DMS114 treated with DMSO at 0.1 percent for 48 hours (cell line): ENCODE measurements at regions not wholly inside any gene's neighbourhood (a gene's known extent, or its start where the extent isn't known, plus 50 kb on each side); places are given as distances from the start of the nearest gene placed in this dataset.

Experiments used
- DNase-seq: peaks from one replicate; lab custom pipeline; 2025; ENCODE audit not compliant: unreplicated experiment; lab: John Stamatoyannopoulos, UW

DNA sequence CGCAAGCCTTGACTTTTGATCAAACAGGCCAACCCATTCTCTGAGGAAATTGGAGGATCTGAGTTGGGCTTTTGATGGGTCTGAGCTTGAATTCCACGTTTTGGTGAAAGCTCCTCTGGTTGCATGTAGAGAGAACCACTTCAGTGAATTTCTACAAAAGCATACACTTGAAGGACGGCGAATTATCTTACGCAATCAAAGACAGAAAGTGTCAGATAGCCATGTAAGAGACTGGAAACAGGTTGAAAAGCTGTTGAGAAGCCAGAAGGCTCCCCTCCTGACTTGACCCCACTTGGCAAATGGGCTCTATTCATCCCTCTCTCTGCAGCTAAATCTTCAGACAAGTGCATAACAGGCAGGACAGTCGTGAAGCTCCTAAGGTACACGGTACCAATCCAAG is 809.1 kb downstream of the BCL11B start:
- DNase-seq, result no peak

DNA sequence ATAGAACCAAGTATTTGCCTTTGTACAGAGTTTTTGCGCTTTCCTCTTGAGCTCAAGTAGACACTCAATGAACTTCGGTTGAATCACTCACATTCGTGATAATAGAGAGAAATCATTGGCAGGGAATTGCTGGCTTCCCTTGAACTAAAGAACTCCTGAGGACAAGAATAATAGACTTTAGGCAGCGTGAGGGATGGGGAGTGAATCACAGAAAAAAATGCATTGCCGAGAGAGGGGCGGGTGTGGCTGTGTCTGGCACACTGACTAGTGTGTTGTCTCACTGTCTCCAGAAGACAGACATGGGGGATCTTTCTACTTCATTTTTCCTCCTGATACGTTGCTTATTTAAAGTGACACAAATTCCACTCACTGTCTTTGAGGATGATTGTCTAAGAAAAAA is 805.2 kb downstream of the BCL11B start:
- no peak for DNase-seq

DNA sequence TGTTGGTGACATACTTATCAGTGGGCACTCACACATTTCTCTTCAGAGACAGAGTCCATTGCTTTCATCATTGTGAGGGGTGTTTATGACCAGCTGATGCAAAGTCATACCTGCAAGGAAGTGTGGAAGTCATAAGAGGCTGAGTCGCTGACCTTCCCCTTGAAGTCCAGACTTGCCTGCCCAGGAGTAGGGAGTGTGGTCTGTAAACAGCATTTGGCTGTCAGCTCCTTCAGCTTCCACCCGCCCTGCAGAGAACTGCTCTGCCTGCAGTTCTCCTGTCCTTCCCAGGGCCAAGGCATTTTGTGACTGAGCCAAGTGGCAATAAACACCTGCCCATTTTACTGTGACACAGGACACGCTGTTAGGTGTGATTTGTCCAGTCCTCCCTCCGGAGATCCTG is 801.3 kb downstream of the BCL11B start:
- DNase-seq, result no peak

DNA sequence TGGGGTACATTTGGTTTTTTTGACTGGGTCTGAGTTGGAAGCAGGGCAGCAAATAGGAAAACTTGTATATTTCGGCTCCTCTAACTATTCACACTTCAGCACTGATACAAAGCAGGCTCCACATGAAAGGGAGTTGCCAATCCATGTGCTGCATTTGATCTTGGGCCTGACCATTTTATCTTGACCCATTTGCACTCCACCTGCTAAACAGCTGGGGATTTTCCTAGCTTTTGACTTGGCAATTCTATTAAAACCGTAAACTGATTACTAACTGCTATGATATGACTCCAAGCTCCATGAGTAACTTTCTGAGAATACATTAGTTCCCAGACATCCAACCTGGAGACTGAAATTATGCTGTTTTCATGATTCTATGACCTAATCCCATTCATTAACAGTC is 797.1 kb downstream of the BCL11B start:
- DNase-seq, result no peak

DNA sequence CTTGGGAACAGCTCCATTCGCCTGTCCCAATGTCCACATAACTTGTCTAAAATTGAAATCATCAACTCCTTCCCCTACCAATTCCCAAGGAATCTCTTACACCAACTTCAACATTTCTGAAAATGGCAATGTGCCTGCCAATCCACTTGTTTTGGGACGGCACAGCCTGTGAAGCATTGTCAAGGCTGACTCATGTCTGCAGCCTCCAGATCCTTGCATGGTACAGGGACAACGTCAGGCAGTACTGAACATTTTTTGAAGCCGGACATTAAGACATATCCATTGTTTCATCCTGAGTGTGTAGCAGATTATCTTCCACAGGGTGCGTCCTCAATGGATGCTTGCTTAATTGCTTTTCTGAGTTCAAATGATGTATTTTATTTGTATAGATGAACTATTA is 794.1 kb downstream of the BCL11B start:
- DNase-seq, result no peak

DNA sequence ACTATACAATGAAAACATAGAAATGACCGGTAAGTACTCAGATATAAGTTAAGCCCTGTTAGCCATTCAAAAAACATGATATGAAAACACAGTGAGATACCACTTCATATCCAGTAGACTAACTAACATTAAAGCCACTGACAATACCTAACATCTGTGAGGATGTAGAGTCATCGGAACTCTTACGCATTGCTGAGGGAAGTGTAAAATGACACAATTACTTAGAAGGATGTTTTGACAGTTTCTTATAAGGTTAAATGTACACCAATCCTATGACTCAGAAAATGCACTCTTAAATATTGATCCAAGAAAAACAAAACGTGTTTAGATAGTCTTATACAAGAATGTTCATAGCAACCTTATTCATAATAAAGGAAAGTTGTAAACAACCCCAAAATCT is 782.9 kb downstream of the BCL11B start:
- DNase-seq, result no peak

DNA sequence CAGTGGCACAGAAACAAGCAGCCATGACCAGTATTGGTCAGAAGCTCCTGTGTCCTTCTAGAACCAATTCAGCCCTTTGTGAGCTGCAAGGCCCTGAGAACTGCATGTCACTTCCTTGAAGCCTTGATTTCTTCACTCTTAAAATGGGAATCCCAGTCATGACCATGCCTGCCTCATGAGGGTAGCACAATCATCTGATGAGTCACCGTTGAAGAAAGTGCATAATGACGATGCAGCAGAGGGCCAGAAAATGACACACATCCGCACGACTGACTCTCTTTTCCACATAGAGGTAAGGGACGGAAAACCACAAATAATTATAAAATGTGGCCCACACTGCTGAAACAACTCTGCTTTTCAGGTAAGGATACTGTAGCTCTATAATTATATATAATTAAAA is 777.4 kb downstream of the BCL11B start:
- no peak for DNase-seq

DNA sequence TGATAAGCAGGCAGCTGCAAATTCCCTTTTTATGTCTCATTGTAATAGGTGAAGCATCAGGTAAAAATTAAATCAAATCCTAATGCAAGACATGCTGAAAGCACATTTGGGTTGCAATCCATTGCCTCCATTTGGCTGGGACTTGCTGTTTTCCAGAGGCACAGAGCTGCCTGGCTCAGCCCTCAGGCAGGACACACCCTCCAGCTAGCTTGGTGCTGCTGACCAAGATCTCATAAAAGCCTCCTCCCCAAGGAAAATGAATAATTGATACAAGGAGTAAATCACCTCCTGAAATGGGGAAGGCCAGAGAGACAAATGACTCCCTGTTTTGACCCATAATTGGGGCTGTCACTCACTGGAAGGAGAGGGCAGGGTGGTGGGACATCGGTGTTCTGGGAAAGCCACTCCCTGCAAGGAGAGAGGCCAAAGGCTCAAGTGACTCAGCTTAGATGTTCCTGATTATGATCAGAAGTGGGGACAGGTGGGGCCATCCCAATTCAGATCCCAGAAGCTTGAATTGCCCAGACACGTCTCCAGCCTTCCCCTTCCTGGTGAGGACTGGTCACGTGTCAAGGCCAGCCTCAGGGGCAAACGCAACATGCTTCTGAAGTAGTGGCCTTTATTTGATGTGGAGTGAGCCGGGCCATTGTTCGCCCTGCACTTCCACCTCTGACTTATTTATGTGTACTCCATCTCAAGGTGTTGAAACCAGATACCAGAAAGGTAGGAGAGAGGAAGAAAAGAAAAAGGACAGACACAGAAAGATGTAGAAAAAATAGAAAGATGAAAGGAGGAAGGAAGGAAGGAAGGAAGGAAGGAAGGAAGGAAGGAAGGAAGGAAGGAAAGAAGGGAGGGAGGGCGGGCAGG is 773.7 kb downstream of the BCL11B start:
- DNase-seq, result no peak

DNA sequence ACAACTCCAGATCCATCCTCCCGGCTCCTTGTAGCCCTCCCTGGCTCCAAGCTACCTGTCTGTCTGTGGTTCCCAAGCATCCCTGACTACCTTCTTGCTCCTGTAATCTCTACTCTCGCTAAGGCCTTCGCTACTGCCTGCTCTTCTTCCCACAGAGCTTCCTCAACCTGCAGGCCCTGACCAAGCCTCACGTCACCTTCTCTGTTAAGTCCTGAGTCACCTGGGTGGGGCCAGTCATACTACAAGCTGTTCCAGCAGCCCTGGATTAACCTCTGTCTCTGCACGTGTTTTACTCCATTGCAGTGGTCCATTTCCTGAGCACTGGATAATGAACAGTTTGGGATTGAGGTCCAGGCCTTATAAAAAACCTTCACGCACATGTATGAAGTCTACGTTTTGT is 770.7 kb downstream of the BCL11B start:
- no peak for DNase-seq

DNA sequence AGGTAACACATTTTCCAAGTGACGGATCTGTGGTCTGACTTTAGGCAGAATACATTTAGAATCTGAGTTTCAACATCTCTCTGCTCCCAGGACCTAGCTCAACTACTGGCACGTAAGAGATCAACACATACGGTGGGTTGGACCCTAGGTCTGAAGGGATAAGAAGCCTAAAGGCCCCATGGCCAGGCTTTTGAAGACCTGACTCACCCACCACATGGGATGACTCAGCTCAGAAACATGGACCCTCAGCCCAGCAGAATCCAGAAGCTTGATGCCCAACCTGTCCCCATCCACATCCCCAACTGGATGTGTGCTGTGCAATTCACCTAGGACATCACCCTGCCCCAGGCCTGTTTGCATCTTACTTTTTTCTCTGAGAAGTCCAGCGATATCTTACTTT is 770.2 kb downstream of the BCL11B start:
- DNase-seq, result no peak

DNA sequence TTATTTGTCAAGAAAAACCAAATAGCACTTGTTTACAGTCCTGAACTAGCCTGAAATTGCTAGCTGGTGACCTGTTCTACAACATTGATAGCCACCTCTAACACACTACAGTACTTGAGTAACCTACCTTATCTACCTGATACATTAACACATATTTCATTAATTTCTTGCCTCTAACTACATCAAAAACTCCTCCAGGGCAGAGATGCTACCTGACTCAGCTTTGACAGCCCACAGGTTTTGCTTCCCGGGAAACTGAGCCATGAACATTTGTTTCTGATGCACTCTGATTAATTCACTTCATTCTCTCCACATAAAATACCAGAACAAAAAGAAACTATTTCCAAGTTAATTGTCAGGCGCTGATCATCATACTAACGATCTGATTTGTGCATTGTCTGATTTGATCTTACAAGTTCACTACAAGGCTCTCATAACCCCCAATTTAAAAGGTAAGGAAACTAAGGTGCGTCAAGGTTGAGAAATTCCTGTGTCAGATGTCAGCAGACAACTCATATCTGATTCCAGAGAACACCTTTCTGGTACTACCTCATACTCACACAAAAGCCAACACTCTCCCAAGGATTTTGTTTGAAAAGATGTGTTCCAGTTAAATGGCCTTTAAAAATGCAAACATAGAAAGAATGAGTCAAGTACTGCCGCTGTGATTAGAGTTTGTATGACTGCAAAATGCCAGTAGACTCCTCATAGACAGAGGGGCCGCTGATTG is 768.7 kb downstream of the BCL11B start:
- DNase-seq, result no peak

DNA sequence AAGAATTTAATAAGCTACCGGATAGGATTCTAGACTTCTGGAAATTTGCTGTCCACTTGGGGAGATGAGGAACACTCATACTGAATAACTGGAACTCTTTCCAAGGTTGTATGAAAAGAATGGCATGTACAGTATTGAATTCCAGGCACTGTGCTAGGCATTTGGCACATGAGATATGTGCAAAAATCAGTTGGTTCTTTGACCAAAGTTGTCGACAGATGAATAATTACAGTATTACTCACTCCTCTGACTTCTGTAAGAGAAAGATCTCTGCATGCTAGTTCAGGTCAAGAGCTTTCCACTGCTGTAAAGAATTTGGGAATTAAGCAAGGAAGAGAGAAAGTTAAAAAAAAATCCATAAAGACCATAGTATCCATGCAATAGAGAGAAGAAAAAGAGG is 764.7 kb downstream of the BCL11B start:
- no peak for DNase-seq

DNA sequence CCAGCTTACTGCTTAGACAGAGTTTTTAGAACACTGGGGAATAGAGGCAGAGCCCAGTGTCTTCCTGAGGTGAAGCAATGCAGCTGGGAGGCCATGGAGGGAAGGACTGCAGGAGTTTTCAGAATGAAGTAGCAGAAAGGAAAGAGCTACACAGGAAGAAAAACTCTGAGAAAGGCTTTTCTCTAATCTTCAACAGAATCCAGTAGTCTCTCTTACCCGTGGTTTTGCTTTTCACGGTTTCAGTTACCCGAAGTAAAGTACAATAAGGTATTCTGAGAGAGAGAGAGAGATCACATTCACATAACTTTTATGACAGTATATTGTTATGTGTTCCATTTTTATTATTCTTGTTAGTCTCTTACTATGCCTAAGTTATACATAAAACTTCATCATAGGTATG is 761.6 kb downstream of the BCL11B start:
- DNase-seq, result no peak

DNA sequence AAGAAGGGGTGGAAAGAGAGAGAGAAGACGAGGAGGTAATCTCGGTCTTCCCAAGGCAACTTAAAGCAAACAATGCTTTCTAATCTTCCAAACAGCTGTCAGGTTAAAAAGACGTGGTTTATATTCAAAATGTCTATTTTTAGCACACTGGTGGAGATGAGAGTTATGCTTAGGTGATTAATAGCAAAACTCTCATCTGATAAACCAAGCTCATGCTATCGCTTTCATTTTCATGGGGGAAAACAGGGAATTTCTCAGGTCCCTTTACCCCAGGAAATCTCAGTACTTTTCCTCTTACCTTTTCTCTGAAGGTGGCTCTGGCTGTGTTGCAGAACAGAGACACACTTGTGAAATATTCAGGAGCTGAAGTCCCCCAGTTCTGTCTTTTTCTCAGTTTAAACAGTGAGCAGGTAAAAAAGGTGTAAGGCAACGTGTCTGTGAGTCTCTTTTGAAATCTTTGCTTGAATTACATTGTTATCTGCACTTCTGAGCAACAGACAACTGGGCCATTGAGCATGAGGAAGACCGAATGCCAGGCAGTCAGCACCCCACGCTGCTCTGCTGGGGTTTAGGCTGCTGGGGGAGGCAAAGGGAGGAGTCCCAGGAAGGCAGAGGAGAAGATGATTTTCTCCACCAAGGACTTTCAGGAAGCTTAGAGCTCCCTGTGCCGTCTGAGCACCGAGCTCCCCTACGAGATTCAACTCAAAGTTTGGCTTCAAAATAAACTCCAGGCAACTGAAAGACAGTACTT is 759.3 kb downstream of the BCL11B start:
- no peak for DNase-seq

DNA sequence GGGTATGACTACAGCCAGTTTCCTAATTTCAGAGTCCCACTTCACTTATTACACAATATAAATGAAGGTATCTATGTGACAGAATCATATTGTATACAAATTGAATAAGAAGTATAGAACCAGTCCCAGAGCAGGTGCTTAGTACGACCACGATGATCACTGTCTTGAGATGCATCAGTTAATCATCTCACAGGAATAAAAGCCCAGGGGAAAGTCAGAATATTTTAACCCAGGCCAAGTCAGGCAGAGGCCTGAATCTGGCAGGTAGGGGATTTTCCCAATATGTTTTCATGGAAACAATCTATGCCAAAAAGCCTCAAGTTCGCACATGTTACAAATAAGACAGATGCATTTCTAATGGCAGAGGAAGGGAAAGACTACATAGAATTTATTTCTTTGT is 758.4 kb downstream of the BCL11B start:
- no peak for DNase-seq

DNA sequence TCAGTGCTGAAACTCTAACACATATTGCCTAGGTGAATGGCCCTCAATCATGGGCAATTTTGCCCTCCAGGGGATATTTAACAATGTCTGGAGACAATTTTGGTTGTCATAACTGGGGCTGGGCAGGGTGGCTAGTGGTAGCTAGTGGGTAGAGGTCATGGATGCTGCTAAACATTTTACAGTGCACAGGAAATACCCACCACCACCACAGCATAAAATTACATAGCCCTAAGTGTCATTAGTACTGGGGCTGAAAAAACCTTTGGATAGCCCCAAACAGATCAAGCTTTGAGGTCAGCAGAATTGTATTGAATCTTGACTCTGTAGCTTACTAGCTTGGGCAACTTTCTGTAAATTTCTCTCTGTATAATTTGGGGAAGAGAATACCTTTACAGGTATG is 758.0 kb downstream of the BCL11B start:
- DNase-seq, result no peak

DNA sequence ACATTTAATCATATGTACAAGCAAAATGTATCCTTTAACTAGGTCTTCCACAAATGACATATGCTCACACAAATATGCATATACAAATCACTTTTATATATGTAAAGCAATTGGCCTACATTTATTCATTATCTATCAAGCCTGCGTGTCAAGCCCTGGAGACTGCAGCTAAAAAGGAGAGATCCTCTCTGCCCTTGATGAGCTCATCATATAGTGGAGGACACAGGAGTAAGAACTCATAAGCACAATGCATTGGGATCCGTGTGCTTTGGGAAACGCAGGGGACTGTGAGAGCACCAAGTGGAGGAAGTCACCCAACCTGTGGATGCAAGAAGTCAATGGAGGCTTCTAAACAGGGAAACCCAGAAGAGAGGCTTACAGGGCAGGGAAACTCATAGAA is 735.7 kb downstream of the BCL11B start:
- no peak for DNase-seq

DNA sequence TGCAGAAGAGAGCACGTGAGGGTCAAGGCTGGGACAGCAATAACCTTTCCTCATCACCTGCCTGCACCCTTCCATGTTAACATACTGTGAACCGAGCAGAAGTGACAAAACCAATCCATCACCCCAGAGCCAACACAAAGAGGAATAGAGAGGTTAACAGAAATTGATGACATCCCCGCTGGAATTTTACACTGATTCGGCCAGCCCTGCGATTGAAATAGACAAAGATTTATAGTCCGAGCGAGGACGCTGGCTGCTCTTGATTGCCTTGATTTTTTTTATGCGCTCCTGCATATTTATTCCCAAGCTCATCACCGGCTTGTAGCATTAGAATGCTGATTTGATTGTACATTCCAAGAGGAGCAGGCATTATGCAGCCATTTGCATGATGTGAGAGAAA is 729.7 kb downstream of the BCL11B start:
- DNase-seq, result no peak

DNA sequence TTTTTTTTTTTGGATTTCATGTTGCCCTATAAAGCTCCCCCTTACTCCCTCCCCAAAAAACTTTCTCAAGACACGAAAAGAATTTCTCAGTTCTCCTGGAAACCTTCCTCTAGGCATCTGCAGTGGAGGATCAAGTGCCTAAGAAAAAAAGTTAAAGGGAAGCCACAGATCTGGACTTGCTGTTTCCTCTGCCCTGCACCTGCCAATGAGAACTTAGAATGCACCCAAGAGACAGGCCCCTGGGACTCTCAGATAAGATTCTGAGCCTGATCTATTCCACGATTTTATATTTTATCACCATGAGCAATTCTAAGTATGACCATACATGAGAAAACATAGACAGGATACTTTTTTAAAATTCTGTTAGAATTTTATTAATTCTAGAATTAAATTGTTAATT is 728.9 kb downstream of the BCL11B start:
- no peak for DNase-seq

DNA sequence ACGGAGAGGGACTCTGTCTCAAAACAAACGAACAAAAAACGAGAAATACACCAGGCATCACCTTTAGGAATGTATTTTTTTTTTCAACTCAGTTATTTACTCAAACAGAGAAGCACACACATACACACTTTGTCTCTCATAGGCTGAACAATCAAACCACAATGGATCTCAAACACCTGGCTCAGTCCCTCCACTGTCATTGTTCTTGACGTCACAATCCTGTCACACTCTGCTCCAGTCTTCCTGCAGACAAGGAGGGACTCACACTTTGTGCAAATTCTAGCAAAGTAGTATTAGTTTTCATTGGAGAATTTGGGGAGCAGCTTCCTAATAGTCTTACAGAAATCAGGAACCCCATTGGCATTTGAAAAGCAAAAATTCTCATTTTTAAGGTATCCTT is 727.8 kb downstream of the BCL11B start:
- DNase-seq, result no peak

DNA sequence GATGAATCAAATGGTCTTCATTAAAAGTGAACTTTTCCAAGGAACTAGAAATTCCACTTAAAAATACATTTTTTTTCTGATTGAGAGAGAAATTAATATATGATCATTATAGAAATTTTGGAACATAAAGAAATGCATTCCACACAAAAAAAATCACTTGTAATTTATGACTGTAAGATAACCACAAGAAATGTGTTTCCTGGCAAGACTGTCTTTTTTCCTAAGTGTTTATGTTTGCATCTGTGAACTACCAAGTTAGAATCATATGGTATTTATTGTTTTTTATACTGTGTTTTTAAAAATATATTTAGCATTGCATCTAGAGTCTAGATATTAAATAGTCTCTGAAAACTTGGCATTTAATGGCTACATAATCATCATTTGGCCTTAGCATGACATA is 726.8 kb downstream of the BCL11B start:
- no peak for DNase-seq
